GM12873 (cell line): ENCODE measurements at regions not wholly inside any gene's neighbourhood (a gene's known extent, or its start where the extent isn't known, plus 50 kb on each side); places are given as distances from the start of the nearest gene placed in this dataset.

Source experiments
- TF ChIP-seq, protein P1 (sequence below): IDR thresholded peaks from 2 replicates; pipeline ENCODE4 v1.5.1; 2012; ENCODE audit warnings: low read depth, mild to moderate bottlenecking, moderate library complexity, low read length, control low read depth; ENCODE audit not compliant: insufficient read depth; ENCODE audit errors: missing control alignments

DNA sequence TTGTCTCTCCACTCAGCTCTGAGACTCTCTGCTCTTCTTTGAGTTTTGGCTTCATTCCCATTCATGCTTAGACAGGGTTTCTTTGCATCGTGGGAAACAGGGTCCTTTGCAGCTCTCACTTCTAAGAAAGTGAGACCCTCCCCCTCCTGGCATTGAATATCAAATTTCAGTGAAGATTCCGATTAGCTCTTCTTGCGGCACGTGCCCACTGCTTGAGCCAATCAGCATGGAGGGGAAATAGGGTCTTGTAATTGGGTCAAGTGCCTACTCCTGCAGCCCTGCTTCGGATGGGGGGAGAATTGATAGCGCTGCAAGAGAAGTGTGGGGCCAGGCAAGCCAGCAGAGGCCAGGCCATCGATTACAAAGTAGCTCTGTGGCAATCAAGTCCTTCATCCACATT is 69.6 kb downstream of the TFAP2C start:
- TF ChIP-seq, protein P1, sequence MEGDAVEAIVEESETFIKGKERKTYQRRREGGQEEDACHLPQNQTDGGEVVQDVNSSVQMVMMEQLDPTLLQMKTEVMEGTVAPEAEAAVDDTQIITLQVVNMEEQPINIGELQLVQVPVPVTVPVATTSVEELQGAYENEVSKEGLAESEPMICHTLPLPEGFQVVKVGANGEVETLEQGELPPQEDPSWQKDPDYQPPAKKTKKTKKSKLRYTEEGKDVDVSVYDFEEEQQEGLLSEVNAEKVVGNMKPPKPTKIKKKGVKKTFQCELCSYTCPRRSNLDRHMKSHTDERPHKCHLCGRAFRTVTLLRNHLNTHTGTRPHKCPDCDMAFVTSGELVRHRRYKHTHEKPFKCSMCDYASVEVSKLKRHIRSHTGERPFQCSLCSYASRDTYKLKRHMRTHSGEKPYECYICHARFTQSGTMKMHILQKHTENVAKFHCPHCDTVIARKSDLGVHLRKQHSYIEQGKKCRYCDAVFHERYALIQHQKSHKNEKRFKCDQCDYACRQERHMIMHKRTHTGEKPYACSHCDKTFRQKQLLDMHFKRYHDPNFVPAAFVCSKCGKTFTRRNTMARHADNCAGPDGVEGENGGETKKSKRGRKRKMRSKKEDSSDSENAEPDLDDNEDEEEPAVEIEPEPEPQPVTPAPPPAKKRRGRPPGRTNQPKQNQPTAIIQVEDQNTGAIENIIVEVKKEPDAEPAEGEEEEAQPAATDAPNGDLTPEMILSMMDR, result no peak

DNA sequence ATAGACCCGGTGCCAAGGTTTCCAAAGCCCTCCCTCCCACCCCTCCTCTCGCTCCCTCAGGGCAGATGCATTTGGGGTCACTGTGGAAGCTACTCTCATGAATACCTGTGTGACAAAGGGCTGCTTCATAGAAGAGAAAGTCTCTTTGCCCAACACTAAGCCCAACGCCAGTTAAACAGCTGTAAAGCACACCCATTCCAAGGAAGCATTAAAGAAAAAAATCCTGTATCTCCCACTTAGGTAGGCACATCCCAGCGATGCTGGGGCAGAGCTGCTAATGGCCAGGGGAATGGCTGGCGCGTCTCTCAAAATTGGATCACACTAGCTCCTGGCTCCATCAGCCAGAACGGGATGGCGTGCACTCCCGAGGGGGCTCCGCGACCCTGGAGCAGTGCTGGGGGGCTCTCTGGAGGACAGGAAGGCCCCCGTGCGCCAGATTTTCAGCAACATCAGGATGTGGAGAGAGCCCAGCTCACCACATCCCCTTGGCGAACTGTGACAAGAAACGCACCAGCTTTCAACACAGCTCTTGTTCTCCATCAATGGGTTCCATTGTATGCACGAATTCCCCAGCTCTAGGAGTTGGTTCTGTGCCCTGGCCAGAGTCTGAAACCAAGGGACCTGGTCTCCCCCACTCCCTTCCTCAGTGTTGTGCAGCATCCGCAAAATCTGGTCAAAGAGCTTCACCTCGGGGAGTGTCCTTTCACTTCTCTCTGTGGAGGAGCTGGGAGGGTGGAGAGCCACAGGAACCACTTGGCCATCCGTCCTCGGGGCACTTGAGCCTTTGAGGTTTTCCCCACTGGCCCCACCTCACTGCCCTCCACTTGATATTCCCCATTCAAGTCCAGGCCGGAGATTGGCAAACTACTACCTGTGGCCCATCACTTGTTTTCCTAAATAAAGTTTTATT is 74.1 kb downstream of the TFAP2C start:
- TF ChIP-seq, protein P1, result no peak

DNA sequence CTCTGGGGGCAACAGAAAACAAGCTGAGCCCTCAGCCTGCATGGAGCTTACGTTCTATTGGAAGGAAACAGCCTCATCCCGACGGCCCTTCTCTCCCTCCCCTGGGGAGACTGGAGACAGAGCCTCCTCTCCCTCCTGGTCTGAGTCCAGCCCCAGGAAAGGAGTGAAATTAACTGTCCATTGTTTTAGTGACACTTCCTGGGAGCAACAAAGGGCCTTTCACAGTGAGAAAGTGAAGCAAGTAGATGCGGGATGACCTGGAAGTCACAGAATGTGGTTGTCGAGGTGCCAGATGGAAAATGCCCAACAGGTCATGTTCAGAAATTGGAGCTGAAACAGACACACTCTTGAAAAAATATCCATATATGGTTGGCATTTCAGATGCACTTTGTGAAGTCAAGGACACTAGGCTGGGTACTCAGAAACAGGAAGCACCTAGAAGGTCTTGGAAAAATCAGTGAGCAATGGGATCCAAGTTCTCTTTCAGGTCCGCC is 77.8 kb downstream of the TFAP2C start:
- TF ChIP-seq, protein P1, result no peak

GRCh38 chr20:56708991-56709390 is 79.9 kb downstream of the TFAP2C start:
- TF ChIP-seq, protein P1, result no peak

DNA sequence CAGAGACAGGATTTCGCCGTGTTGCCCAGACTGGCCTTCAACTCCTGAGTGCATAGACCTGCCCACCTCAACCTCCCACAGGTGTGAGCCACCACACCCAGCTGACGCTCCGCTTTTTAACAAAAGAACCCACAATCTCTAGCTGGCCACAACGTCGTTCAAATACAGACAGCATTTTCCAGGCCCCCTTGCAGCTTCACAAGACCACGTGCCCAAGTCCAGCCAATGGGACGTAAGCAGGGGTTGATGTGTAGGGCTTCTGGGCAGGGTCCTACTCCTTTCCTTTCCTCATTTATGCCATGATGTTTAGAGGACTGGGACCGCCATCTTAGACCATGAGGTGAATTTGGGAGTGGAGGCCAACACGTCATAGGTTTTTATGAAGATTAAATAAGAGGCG is 81.0 kb downstream of the TFAP2C start:
- TF ChIP-seq, protein P1, result no peak

DNA sequence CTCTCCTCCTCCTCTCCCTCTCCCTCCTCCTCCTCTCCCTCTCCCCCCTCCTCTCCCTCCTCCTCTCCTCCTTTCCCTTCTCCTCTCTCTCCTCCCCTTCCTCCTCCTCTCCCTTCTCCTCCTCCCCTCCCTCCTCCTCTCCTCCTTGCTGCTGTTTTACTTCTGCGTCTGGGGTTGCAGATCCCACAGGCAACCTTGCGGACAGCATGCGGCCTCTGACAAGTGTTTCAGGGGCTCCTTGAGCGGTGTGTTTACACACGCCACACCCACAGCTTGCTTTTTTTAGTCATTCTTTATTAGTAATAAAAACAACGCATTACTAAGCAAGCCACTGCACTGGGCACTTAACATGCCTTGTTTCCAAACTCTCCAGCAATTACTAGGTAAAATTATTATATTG is 81.9 kb downstream of the TFAP2C start:
- TF ChIP-seq, protein P1, result no peak

GRCh38 chr20:56715309-56715708 is 86.2 kb downstream of the TFAP2C start:
- TF ChIP-seq, protein P1, result no peak
